Activated CD8-positive, alpha-beta memory T cell treated with anti-CD3 and anti-CD28 coated beads for 36 hours (primary cell): ENCODE measurements at regions not wholly inside any gene's neighbourhood (a gene's known extent, or its start where the extent isn't known, plus 50 kb on each side); places are given as distances from the start of the nearest gene placed in this dataset.

Experiments used
- CTCF ChIA-PET: fragments of 350-600 bp; sonication (Branson Sonifier 250); formaldehyde crosslinking; loops from one replicate; lab custom pipeline; 2021; ENCODE audit warnings: antibody characterized with exemption; lab: Charles Lee
- POLR2A ChIA-PET: fragments of 350-600 bp; sonication (Branson Sonifier 250); formaldehyde crosslinking; loops from one replicate; lab custom pipeline; 2021; ENCODE audit warnings: antibody characterized with exemption; lab: Charles Lee

- POLR2A ChIA-PET = no interaction called here
- CTCF ChIA-PET = no interaction called here
These were observed 725.2 kb downstream of the PTPRU start for GRCh38 chr1:29961293-29962059.

GRCh38 chr1:29960876-29961275 is 724.6 kb downstream of the PTPRU start:
- CTCF ChIA-PET = no interaction called here
- POLR2A ChIA-PET = no interaction called here

GRCh38 chr1:29960156-29960755 is 723.9 kb downstream of the PTPRU start:
- CTCF ChIA-PET = no interaction called here
- POLR2A ChIA-PET = no interaction called here

- POLR2A ChIA-PET = no interaction called here
These were observed 723.0 kb downstream of the PTPRU start for GRCh38 chr1:29959356-29959755.

GRCh38 chr1:29958271-29958670 is 721.9 kb downstream of the PTPRU start:
- CTCF ChIA-PET = no interaction called here
- POLR2A ChIA-PET = no interaction called here

More at GRCh38 chr1:29959356-29959755, 723.0 kb downstream of the PTPRU start:
- CTCF ChIA-PET = no interaction called here

- CTCF ChIA-PET = no interaction called here
These were observed 720.2 kb downstream of the PTPRU start for GRCh38 chr1:29956349-29957030.

GRCh38 chr1:29954591-29954990 is 718.3 kb downstream of the PTPRU start:
- CTCF ChIA-PET = interaction anchor here (0.6 kb wide), 1 partner anchor 292 kb away, joined by 3 read pairs; no protein-coding TSS in a partner anchor
- POLR2A ChIA-PET = no interaction called here

More at GRCh38 chr1:29956349-29957030, 720.2 kb downstream of the PTPRU start:
- POLR2A ChIA-PET = no interaction called here

GRCh38 chr1:29953961-29954360 is 717.6 kb downstream of the PTPRU start:
- ChIA-PET CTCF (interaction anchor here (0.6 kb wide), 1 partner anchor 293 kb away, joined by 3 read pairs; no protein-coding TSS in a partner anchor), POLR2A (no interaction called here)

GRCh38 chr1:29949676-29950075 is 713.4 kb downstream of the PTPRU start:
- CTCF ChIA-PET = no interaction called here
- POLR2A ChIA-PET = no interaction called here

- ChIA-PET CTCF (no interaction called here), POLR2A (no interaction called here)
These were observed 712.3 kb downstream of the PTPRU start for GRCh38 chr1:29948581-29948980.

GRCh38 chr1:29946057-29946456 is 709.7 kb downstream of the PTPRU start:
- ChIA-PET POLR2A (no interaction called here), CTCF (no interaction called here)

- CTCF ChIA-PET = no interaction called here
These were observed 709.1 kb downstream of the PTPRU start for GRCh38 chr1:29945426-29945825.

GRCh38 chr1:29944253-29944905 is 708.1 kb downstream of the PTPRU start:
- ChIA-PET POLR2A (no interaction called here), CTCF (no interaction called here)

More at GRCh38 chr1:29945426-29945825, 709.1 kb downstream of the PTPRU start:
- POLR2A ChIA-PET = no interaction called here

GRCh38 chr1:29943034-29943433 is 706.7 kb downstream of the PTPRU start:
- POLR2A ChIA-PET = no interaction called here
- CTCF ChIA-PET = no interaction called here

GRCh38 chr1:29939079-29939478 is 702.8 kb downstream of the PTPRU start:
- ChIA-PET POLR2A (no interaction called here), CTCF (no interaction called here)

- CTCF ChIA-PET = no interaction called here
- POLR2A ChIA-PET = no interaction called here
These were observed 701.0 kb downstream of the PTPRU start for GRCh38 chr1:29937356-29937755.

- ChIA-PET CTCF (no interaction called here), POLR2A (no interaction called here)
These were observed 699.8 kb downstream of the PTPRU start for GRCh38 chr1:29936031-29936544.

- ChIA-PET CTCF (no interaction called here), POLR2A (no interaction called here)
These were observed 698.0 kb downstream of the PTPRU start for GRCh38 chr1:29934255-29934772.

GRCh38 chr1:29933067-29933466 is 696.7 kb downstream of the PTPRU start:
- POLR2A ChIA-PET = no interaction called here
- CTCF ChIA-PET = no interaction called here
